ENCODE measurements at regions not wholly inside any gene's neighbourhood (a gene's known extent, or its start where the extent isn't known, plus 50 kb on each side); places are given as distances from the start of the nearest gene placed in this dataset.

- no peak for TF ChIP-seq CTCF (IDR thresholded peaks at IDR 0.05)
- TF ChIP-seq EP300 (IDR thresholded peaks at IDR 0.05), result no peak
These were observed 93.7 kb downstream of the TMEM17 start for GRCh38 chr2:62412347-62412742.
